ENCODE measurements at regions not wholly inside any gene's neighbourhood (a gene's known extent, or its start where the extent isn't known, plus 50 kb on each side); places are given as distances from the start of the nearest gene placed in this dataset.
"Not testable (repeated sequence)": the region's sequence is repeated elsewhere in the genome, so short reads cannot be mapped to it uniquely, and the experiment has no call there.

DNA sequence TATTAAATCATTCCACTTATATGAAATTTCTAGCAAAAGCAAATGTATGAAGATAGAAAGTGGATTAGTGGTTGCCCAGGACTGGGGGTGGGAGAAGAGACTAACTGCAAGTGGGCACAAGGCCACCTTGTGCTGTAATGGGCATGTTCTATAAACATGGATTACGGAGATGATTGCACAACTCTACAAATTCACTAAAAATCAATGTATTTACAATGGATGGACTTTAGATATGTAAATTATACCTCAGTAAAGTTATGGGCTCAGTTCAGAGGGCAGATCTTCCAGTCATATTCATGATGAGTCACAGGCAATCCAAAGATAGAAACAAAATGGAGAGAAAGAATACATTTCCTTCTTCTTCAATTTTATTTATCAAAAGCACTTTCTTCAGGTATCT, 173.9 kb downstream of the NDUFA12 start:
- in situ Hi-C loops (cut with HindIII; ENCODE audit: low pct_unique_long_range_greater_than_20kb, low sequenced_read_pairs) = no loop called here
- TF ChIP-seq JUND (IDR thresholded peaks at IDR 0.05; ENCODE audit: low read depth) = no peak

DNA sequence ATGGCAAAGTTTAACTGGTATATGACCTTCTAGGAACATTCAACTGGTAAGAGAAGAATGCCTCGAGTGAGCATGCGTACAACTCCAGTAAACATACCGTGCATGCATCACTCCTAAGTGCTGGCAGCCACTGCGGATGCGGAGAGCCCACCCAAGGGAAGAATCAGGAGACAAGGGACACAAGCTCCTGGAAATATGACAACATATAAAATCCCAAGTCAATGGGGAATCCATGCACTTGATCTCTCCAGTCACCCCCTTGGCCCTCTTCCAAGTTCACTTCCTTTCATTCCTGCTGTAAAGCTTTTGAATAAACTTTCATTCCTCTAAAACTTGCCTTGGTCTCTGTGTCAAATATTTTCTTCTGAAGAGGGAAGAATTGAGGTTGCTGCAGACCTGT, 168.7 kb upstream of the TMCC3 start:
- no peak for DNase-seq (ENCODE audit: low read depth in 1 of 2, low spot score in 1 of 2)
- in situ Hi-C loops (cut with HindIII; ENCODE audit: low pct_unique_long_range_greater_than_20kb, low sequenced_read_pairs) = no loop called here
- no peak for TF ChIP-seq JUND (IDR thresholded peaks at IDR 0.05; ENCODE audit: low read depth)

More for the DNA sequence above, 173.9 kb downstream of the NDUFA12 start:
- no peak for DNase-seq (ENCODE audit: low read depth in 1 of 2, low spot score in 1 of 2)

DNA sequence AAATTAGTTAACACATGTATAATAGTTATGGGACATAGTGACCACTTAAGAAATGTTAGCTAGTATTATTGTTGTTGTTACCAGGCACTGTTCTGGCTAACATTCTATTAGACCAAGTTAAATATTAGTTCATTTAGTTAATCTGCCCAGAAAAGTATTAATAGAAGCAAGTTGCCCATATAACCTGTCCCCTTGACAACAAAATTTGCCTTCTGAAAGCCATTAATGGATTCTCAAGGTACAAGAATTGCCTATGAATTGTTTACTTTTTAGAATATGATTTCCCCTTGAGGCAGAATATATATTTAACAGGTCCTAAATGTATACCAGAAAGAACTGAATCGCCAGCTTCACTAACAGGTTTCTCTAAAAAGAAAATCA, 167.3 kb upstream of the TMCC3 start:
- in situ Hi-C loops (cut with HindIII; ENCODE audit: low pct_unique_long_range_greater_than_20kb, low sequenced_read_pairs) = no loop called here
- no peak for DNase-seq (ENCODE audit: low read depth in 1 of 2, low spot score in 1 of 2)
- TF ChIP-seq JUND (IDR thresholded peaks at IDR 0.05; ENCODE audit: low read depth) = no peak

DNA sequence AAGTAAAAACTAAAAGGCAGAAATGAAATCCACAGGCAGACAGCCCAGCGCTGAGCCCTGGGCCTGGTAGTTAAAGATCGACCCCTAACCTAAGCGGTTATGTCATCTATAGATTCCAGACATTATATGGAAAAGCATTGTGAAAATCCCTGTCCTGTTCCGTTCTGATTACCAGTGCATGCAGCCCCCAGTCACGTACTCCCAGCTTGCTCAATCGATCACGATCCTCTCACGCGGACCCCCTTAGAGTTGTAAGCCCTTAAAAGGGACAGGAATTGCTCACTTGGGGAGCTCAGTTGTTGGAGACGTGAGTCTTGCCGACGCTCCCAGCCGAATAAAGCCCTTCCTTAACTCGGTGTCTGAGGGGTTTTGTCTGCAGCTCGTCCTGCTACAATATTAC, 166.8 kb upstream of the TMCC3 start:
- DNase-seq (ENCODE audit: low read depth in 1 of 2, low spot score in 1 of 2); in situ Hi-C loops (cut with HindIII; ENCODE audit: low pct_unique_long_range_greater_than_20kb, low sequenced_read_pairs): not testable (repeated sequence)

DNA sequence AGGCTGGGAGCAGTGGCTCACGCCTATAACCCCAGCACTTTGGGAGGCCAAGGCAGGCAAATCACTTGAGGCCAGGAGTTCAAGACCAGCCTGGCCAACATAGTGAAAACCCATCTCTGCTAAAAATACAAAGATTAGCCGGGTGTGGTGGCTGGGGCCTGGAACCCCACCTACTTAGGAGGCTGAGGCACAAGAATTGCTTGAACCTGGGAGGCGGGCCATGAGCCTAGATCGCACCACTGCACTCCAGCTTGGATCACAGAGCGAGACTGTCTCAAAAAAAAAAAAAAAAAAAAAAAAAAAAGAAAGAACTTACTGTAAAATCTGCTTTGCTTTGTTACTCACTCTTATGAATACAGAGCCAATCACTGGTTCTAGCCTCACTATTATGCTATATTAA, 166.4 kb upstream of the TMCC3 start:
- in situ Hi-C loops (cut with HindIII; ENCODE audit: low pct_unique_long_range_greater_than_20kb, low sequenced_read_pairs); DNase-seq (ENCODE audit: low read depth in 1 of 2, low spot score in 1 of 2): not testable (repeated sequence)

DNA sequence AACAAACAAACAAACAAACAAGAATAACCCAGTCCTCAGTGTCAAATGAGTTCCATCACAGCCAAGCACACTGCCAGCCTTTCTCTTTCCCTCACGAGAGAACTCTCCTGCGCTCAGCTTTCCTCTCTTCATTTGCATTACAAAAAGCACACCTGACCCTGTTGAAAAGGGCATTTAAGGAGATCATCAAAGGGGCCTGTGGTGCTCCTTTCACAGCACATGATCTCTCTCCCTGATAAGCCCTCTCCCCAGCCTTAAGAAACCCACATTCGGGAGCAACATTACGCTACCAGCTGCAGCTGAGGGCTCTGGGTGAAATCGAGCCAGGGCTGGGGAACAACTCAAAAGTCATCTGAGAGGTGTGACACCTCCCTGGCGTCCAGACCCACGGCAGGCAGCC, 165.6 kb upstream of the TMCC3 start:
- in situ Hi-C loops (cut with HindIII; ENCODE audit: low pct_unique_long_range_greater_than_20kb, low sequenced_read_pairs) = no loop called here
- TF ChIP-seq JUND (IDR thresholded peaks at IDR 0.05; ENCODE audit: low read depth) = no peak
- DNase-seq (ENCODE audit: low read depth in 1 of 2, low spot score in 1 of 2) = no peak

DNA sequence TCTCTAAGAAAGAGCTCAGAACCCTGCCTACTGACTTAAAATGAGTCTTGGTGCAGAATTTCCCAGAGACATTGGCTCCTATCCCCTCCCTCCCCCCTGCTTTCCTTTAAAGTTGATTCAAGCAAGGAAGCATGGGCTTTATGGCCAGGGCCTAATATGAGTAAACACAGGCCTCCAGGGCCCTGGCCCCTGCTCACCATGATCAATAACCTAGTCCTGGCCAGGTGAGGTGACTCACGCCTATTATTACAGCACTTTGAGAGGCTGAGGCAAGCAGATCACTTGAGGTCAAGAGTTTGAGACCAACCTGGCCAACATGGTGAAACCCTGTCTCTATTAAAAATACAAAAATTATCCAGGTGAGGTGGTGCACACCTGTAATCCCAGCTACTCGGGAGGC, 165.1 kb upstream of the TMCC3 start:
- in situ Hi-C loops (cut with HindIII; ENCODE audit: low pct_unique_long_range_greater_than_20kb, low sequenced_read_pairs) = no loop called here
- no peak for DNase-seq (ENCODE audit: low read depth in 1 of 2, low spot score in 1 of 2)
- TF ChIP-seq JUND (IDR thresholded peaks at IDR 0.05; ENCODE audit: low read depth) = no peak

DNA sequence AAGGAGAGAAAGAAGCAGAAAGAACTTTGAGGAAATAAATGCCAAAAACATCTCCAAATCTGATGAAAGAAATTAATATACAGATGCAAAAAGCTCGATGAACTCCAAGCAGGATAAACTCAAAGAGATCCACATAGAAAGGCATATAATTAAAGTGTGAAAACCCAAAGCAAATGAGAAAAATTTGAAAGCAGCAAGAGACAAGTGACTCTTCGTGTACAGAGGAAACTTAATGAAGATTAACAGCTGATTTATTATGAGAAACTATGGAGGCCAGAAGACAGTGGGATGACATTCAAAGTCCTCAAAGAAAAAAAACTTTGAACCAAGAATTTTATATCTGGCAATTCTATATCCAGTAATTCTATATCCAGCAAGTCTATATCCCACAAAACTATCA, 163.0 kb upstream of the TMCC3 start:
- DNase-seq (ENCODE audit: low read depth in 1 of 2, low spot score in 1 of 2) = no peak
- in situ Hi-C loops (cut with HindIII; ENCODE audit: low pct_unique_long_range_greater_than_20kb, low sequenced_read_pairs) = no loop called here
- TF ChIP-seq JUND (IDR thresholded peaks at IDR 0.05; ENCODE audit: low read depth) = no peak

DNA sequence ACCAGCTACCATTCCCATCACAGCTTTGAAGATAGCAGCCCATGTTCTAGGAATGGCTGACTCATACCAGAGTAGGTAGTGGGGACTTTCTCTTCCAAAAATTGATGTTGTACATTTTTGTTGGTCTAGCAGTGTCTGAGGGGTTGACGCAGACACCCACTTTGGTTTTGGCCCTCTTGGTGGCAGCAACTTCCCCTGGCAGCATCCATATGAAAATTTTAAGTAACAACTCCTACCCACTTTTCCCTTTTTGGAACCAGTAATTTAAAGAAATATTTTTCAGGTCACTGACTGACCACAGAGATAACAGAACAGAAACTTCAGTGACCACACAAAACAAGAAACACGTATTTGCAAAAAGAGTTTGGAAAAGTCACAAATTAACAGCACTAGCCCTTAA, 162.0 kb upstream of the TMCC3 start:
- no peak for TF ChIP-seq JUND (IDR thresholded peaks at IDR 0.05; ENCODE audit: low read depth)
- DNase-seq (ENCODE audit: low read depth in 1 of 2, low spot score in 1 of 2) = no peak
- in situ Hi-C loops (cut with HindIII; ENCODE audit: low pct_unique_long_range_greater_than_20kb, low sequenced_read_pairs) = no loop called here

DNA sequence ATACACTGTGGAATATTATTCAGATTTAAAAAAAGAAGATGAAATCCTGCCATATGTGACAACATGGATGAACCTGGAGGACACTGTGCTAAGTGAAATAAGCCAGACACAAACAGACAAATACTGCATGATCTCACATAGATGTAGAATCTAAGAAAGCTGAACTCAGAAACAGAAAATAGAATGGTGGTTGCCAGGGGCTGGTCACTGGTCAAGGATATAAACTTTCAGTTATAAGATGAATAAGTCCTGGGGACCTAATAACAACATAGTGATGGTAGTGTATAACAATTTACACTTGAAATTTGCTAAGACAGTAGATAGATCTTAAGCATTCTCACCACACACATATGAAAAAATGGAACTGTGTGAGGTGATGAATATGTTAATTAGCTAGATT, 161.3 kb upstream of the TMCC3 start:
- no peak for DNase-seq (ENCODE audit: low read depth in 1 of 2, low spot score in 1 of 2)
- in situ Hi-C loops (cut with HindIII; ENCODE audit: low pct_unique_long_range_greater_than_20kb, low sequenced_read_pairs) = no loop called here
- TF ChIP-seq JUND (IDR thresholded peaks at IDR 0.05; ENCODE audit: low read depth) = no peak

DNA sequence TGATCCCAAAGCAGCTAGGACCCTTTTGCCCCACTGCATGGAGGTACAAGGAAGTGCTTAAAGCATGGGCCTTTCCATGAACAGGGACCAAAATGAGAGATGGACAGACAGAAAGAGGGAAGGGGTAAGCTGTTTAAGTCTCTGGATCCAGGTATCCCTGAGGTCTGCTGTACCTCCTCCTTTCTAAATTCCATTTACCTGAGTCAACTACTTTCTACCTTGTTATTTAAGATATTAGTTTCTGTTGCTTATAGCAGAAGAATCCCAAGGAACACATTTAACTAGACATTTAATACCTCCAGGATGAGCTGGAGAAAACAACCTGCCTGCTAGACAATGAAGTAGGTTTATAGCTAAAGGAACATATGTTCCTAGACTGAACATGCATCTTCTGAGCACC, 157.6 kb upstream of the TMCC3 start:
- in situ Hi-C loops (cut with HindIII; ENCODE audit: low pct_unique_long_range_greater_than_20kb, low sequenced_read_pairs) = no loop called here
- no peak for TF ChIP-seq JUND (IDR thresholded peaks at IDR 0.05; ENCODE audit: low read depth)
- DNase-seq (ENCODE audit: low read depth in 1 of 2, low spot score in 1 of 2) = no peak

DNA sequence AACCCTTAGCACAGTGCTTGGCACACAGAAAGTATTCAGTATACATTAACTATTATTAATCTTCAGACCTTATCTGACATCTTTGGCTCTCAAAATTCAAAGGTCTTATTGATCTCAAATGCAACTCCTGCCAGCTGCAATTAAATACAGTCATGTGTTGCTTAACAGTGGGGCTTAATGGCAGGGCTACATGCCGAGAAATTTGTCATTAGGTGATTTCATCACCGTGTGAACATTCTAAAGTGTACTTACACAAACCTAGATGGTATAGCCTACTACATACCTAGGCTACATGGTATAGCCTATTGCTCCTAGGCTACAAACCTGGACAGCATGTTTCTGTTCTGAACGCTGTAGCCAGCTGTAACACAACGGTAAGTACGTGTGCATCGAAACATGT, 156.3 kb upstream of the TMCC3 start:
- TF ChIP-seq JUND (IDR thresholded peaks at IDR 0.05; ENCODE audit: low read depth) = no peak
- no peak for DNase-seq (ENCODE audit: low read depth in 1 of 2, low spot score in 1 of 2)

DNA sequence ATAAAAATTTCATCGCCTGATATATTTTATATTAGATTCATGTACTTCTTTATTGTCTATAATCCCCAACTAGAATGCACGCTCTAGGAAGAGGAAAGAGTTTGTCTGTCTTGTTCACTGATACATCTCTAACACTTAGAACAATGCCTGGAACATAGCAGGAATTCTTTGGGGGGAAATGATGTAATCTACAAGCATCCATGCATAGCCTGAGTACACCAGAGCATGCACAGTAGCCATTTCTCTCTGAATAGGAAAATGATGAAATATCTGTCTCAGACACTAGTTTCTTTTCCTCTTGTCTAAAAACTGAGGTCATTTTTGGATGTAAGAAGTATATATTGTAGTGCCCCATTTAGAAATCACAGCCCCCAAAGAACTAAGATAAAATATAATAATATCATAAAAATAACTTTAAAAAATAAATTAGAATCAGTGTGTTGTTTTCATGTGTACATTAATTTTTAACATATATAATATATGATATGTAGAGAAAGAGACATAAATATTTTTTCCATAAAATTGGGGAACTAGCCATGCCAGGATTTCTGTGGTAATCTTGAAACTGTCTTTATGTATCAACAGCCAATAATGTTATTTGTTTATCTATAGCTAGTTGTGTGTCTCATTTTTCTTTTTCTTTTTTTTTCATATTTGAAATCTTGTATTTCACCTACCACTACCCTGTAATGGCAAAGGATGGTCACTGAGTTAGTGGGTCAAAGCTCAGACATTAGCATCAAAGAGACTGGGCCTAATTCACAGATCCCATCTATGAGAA, 155.6 kb upstream of the TMCC3 start:
- no peak for DNase-seq (ENCODE audit: low read depth in 1 of 2, low spot score in 1 of 2)
- in situ Hi-C loops (cut with HindIII; ENCODE audit: low pct_unique_long_range_greater_than_20kb, low sequenced_read_pairs) = no loop called here

More for the DNA sequence above, 156.3 kb upstream of the TMCC3 start:
- in situ Hi-C loops (cut with HindIII; ENCODE audit: low pct_unique_long_range_greater_than_20kb, low sequenced_read_pairs) = no loop called here

DNA sequence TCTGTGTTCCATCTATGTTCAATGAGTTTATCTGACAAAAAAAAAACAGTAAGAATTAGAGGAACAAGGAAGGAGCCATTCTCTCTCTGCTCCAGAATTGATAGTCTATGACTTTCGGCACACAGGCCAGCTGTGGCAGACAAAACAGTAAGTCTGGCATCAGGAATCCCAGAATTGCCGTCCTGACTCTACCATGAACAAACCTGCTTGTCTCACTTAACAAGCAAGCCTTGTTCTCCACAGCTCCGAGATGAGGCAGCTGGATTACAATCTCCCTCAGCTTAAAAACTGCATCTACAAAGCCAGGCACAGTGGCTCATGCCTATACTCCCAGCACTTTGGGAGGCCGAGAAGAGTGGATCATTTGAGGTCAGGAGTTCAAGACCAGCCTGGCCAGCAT, 153.6 kb upstream of the TMCC3 start:
- in situ Hi-C loops (cut with HindIII; ENCODE audit: low pct_unique_long_range_greater_than_20kb, low sequenced_read_pairs) = no loop called here
- no peak for TF ChIP-seq JUND (IDR thresholded peaks at IDR 0.05; ENCODE audit: low read depth)

More for the DNA sequence above, 155.6 kb upstream of the TMCC3 start:
- TF ChIP-seq JUND (IDR thresholded peaks at IDR 0.05; ENCODE audit: low read depth) = no peak

More for the DNA sequence above, 153.6 kb upstream of the TMCC3 start:
- no peak for DNase-seq (ENCODE audit: low read depth in 1 of 2, low spot score in 1 of 2)

Measured in T47D (cell line).